NCI-H524 treated with DMSO at 0.1 percent for 48 hours (cell line): ENCODE measurements at regions not wholly inside any gene's neighbourhood (a gene's known extent, or its start where the extent isn't known, plus 50 kb on each side); places are given as distances from the start of the nearest gene placed in this dataset.

Experiments
- DNase-seq: peaks from one replicate; lab custom pipeline; 2025; lab: John Stamatoyannopoulos, UW

DNA sequence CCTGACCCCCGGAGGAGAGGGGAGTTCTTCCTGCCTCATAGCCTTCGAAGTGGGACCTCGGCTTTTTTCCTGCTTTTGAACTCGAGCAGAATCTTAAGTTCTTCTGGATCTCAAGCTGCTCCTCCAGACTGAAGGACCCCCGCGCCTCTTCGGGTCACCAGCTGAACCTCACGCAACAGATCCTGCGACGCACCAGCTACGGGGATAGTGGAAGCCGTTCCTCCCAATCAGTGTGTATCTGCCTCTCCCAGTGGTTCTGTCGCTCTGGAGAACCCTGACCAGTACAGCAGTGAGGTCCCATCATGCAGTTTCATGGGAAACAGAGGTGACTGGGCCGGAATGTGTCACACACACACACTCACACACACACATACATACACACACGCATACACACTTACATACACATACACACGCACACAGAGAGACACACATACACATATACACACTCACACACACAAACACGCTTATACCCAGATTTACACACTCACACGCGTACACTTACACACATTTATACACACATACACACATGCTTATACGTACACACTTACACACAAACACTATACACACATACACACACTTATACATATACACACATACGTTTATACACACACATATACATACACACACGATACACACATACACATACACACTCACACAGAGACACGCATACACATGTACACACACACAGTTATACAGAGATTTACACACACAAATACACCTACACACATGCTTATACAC, 170.0 kb downstream of the TTLL2 start:
- DNase-seq, result no peak

DNA sequence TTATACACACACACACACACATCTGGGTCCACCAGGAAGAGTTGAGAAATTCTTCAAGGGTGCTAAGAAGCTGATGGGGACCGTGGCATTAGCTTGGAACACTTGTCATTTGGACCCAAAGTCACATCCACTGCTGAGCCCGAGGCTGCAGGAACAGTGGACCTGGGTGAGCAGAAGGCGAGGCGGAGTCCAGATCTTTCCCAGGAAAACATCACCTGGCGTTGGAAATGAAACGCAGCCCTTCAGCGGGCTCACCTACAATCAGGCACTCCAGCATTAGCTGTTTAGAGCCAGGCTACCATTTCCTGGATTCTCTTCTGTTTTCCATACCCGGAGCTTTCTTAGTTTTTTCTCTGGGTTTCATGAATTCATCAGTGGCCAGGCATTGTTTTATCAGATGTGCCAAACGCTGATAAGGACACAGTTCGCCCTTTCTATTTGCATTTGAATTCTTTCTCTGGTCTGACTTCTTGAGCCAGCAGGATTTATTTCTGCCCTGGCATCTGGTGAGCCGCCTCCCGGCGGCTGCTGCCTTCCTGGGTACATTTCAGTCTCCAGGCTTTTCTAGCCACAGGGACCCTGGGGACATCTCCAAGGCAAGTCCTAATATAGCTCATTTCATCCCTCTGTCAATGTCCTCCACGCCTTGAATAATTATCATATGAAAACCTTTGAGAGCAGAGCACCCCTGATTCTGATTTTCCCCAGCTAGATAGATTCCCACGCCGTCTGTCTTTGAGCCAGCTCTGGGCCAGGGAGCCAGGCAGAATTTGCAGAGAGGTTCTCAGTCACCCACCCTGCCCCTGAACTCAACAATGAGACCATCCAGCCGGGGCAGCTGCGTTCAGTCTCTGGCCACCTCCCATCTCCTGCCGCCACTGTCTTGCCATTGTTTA, 170.9 kb downstream of the TTLL2 start:
- peak; percentile 47 for DNase-seq

GRCh38 chr6:167496707-167497106, 171.8 kb downstream of the TTLL2 start:
- DNase-seq, result no peak

DNA sequence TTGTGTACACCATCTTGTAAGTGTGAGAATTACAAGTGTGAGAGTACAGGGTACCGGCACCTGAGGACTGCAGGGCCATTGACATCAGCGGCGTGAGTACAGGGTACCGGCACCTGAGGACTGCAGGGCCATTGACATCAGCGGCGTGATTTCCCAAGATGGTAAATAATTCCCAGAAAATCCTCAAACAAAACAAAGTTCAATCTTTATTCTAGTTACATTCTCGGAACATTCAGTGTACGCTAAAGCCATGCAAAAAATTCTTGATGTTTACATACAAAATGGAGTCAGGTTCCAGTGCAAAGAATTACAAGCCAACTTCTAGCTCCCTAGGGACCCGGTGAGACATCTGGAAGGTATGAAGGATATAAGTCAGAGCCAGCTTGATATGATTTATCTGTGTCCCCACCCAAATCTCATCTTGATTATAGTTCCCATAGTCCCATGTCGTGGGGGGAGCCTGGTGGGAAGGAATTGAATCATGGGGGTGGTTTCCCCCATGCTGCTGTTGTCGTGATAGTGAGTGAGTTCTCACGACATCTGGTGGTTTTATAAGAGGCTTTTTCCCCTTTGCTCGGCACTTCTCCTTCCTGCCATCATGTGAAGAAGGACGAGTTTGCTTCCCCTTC, 172.7 kb downstream of the TTLL2 start:
- no peak for DNase-seq

DNA sequence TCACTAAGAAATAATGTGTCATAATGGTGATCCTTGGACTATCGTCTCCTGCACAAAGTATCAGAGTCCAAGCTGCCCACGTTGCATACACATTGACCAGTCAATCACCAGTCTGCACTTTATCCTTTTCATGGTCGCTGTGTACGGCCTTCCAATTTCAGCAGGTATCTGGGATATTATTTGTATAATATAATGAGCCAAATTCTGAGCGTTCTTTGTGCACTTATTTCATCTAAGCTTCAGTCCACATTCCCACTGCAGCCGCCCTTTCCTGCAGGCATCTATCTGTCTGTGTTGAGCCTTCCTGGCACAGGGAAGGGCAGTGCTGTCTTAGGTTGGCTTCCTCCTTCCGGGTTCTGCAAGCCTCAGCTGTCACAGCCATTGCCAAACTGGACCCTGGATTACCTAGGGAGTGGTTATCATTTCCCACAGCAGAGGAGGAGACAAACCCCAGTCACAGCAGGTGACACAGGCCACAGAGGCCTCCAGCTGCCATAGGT, 174.3 kb downstream of the TTLL2 start:
- no peak for DNase-seq

GRCh38 chr6:167500961-167501360, 176.1 kb downstream of the TTLL2 start:
- DNase-seq, result no peak

GRCh38 chr6:167501831-167502385, 177.0 kb downstream of the TTLL2 start:
- DNase-seq, result no peak

DNA sequence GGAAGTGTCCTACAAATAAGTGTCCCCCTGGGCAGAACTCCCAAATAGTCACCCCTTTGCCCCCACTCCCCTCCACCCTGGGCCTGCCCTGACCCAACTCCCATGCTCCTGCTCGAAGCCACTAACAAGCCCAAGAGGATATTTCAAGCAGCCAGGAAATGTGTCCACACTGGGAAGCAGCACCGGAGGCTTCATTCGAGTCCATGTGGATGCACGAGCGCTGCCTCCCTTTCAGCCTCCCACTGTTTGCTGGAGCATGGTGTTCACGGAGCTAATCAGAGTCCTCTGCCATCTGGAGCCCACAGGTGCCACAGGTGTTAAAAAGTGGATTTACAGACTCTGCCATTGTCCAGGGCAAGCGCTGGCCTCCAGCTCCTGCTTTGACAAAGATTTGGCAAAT, 177.6 kb downstream of the TTLL2 start:
- no peak for DNase-seq

GRCh38 chr6:167504385-167504961, 179.6 kb downstream of the TTLL2 start:
- no peak for DNase-seq

- no peak for DNase-seq
Measured at GRCh38 chr6:167505199-167505598, 180.3 kb downstream of the TTLL2 start.

- DNase-seq, result no peak
Measured at GRCh38 chr6:167505782-167506181, 180.9 kb downstream of the TTLL2 start.

- no peak for DNase-seq
Measured at GRCh38 chr6:167506443-167507301, 181.8 kb downstream of the TTLL2 start.

DNA sequence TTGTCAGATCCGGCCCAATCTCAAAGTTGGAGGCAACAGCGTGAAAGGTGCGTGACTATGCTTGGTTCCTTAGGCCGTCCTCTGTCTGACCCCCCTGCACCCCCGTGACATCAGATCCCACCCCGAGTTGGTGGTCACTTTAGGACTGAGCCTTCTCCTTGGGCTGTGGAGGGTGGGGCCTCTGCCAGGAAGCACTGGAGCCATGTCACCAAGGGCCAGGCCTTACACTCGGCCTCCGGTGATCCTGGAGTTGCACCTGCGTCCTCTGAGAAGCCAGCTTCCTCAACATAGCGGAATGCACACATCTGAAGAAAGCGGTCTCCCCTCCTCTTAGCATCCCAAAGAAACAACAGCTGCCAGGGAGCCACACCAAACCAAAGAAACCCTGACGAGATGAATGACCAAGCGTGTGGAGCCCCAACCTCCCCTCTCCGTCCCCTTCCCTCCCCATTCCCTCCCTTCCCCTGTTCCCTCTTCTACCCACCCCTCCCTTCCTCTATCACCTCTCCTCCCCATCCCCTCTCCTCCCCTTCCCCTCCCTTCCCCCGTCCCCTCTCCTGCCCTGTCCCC, 182.6 kb downstream of the TTLL2 start:
- DNase-seq, result no peak

DNA sequence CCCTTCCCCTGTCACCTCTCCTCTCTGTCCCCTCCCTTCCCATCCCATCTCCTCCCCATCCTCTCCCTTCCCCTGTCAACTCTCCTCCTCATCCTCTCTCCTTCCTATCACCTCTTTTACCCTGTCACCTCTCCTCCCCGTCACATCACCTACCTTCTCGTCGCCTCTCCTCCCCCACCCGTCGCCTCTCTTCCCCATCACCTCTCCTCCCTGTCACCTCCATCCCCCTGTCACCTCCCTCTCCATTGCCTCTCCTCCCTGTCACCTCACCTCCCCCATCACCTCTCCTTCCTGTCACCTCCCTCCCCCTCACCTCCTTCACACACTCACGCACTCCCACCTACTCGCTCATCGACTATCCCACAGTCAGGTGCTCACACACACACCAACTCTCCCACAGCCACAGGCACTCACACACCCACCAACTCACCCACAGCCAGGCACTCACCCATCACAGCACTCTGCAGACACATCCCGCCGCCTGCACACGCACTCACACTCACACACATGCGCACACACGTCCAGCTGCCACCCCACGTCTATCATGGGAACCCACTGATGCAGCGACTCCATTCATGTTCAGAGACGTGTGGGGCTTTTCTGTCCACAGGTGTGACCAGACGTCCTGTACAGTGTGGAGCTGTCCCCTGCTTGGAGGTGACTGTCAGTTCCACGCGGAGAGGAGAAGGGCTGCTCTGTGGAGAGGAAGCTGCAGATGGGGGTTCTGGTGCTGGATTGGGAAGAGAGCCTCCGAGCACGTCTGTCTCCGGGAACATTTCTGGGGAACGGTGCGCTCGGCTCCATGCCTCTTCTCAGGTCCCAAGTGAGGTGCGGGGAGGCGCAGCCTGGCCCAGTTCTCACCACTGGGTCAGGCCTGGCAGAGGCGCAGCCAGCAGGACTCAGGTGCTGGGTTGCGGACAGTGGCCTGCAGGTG, 184.3 kb downstream of the TTLL2 start:
- DNase-seq, result no peak

- DNase-seq, result no peak
Measured at GRCh38 chr6:167509853-167510220, 185.0 kb downstream of the TTLL2 start.

DNA sequence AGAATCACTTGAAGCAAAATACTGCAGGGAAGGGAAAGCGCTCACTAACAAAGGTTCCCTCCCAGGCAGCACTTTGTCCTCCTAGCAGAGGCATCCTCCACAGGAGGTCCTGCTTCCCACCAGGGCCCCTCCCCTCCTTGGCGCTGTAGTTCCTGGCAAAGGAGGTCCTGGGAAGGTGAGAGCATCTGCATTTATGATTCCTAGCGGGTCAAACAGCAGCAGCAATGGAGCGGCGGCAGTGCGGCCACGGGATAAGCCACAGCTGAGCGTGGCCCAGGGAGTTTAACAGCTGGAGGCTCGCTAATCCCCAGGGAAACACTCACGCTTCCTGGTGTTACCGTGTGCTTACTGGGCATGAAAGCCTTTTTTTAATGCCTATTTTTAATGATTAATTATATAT, 185.8 kb downstream of the TTLL2 start:
- DNase-seq, result no peak

DNA sequence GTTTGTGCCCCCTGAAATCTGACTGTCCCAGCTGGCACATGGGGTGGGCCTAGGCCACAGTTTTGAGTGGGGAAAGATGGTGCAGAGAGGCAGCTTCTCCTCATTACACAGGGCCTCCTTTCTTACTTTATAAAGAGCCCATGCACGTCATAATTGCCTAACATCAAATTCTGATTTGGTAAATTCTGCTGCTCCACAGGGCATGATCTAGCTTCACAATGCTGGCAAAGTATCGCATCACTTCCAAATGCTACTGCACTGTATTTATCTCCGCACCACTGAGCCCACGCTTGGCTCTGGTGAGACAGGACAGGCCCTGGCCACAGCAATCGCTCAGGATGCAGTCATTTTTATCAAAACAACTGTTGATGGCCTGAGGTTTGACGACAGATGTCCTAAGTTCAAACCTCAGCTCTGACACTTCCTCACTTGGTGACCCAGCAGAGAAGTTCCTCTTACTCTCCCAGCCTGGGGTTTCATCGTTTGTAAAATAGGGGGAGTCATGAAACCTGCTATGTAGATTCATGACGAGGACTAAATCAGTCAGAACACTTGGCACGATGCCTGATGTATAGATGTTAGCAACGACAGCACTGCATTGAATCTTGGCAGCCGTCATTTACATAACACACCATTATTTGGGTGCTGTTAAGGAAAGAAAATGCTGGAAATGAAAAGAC, 187.9 kb downstream of the TTLL2 start:
- DNase-seq, result no peak

GRCh38 chr6:167513778-167514177, 188.9 kb downstream of the TTLL2 start:
- DNase-seq, result no peak

GRCh38 chr6:167514524-167514923, 189.6 kb downstream of the TTLL2 start:
- no peak for DNase-seq
